NCI-H82 treated with DMSO at 0.1 percent for 48 hours (cell line): ENCODE measurements at regions not wholly inside any gene's neighbourhood (a gene's known extent, or its start where the extent isn't known, plus 50 kb on each side); places are given as distances from the start of the nearest gene placed in this dataset.

ENCODE experiments used
- DNase-seq: peaks from one replicate; lab custom pipeline; 2025; ENCODE audit not compliant: unreplicated experiment; lab: John Stamatoyannopoulos, UW

DNA sequence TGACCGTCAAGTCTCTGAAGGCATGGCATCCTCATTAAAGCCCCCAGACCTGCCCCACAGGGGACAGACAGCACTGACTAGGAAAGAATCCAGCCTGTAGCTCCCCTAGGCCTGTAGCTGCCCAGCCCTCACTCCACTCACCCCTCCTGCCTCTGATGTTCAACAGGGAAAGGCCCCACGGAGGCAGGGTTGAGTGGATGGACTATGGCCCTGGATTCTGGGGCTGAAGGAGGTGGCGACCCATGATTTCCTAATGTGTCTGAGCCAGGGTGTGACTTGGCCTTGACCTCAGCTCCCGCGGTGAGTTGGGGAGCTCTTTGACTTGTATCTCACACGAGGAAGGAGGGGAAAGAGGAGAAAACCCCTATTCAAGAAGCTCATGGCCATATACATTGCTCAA is 238.5 kb upstream of the CSF3R start:
- DNase-seq, result no peak

DNA sequence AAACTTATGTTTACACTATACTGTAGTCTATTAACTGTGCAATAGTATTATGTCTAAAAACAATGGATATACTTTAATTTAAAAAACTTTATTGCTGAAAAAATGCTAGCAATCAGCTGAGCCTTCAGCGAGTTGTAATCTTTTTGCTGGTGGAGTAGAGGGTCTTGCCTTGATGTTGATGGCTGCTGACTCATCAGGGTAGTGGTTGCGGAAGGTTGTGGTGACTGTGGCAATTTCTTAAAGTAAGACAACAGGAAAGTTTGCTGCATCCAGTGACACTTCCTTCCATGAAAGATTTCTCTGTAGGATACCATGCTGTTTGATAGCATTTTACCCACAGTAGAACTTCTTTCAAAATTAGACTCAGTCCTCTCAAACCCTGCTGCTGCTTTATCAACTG is 234.7 kb upstream of the CSF3R start:
- no peak for DNase-seq

DNA sequence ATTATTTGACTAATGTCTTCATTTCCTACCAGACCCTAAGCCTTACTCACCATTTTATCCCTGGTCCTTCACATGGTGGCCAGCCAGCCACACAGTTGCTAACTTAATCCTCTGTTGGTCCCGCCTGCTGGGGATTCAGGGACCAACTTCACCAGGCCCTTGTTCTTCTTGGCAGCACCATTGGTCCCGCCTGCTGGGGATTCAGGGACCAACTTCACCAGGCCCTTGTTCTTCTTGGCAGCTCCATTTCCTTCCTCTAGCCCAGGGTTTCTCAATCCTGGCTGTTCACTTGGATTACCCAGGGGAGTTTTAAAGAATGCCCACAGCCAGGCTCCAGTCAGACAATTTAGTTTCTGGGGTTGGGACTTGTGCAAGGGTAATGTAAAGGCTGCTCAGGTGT is 233.1 kb upstream of the CSF3R start:
- no peak for DNase-seq

DNA sequence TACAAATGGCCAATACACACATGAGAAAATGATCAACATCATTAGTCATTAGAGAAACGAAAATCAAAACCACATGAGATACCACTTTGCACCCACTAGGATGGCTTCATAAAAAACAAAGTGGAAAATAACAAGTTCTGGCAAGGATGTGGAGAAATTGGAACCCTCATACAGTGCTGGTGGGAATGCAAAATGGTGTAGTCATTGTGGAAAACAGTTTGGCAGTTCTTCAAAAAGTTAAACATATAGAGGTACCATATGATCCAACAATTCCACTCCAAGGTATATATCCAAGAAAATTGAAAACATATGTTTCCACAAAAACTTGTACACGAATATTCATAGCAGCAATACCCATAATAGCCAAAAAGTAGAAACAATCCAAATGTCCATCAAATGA is 231.6 kb upstream of the CSF3R start:
- DNase-seq, result no peak

DNA sequence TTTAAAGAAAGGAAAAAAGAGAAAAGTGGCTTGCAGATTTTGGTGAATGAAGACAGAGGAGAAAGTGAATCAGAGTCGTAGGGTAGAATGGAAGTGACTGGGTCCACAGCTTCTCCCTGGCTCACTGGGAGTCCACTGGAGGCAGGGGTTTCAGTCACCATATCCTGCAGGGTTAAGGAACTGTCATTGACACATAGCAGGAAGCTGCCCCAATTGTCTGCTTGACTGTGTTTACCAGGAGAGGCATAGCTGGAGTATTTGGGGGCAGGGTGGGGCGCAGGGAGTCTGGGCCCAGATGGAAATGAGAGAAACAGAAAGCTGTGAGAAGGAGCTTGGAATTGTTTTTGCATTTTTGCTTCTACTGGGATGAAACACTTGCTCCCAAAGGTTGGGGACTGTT is 228.8 kb upstream of the CSF3R start:
- DNase-seq, result no peak

DNA sequence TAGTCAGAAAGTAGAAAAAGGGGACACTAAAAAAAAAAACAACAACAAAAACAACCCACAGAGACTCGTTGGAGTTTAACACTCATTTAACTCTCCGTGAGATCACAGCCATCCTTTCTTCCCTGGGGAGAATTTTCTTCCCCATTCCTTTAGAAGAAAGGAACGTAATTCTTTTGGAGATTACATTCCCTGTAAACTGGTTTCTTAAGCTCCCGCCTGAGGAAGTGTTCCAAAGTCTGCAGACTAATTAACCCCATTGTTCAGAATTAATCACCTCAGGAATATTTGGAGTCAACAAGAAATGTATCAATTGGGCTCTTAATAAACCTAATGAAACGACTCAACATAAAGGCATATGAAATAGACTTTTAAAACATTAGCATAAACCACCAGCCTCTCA is 228.2 kb upstream of the CSF3R start:
- peak; percentile 82 for DNase-seq

DNA sequence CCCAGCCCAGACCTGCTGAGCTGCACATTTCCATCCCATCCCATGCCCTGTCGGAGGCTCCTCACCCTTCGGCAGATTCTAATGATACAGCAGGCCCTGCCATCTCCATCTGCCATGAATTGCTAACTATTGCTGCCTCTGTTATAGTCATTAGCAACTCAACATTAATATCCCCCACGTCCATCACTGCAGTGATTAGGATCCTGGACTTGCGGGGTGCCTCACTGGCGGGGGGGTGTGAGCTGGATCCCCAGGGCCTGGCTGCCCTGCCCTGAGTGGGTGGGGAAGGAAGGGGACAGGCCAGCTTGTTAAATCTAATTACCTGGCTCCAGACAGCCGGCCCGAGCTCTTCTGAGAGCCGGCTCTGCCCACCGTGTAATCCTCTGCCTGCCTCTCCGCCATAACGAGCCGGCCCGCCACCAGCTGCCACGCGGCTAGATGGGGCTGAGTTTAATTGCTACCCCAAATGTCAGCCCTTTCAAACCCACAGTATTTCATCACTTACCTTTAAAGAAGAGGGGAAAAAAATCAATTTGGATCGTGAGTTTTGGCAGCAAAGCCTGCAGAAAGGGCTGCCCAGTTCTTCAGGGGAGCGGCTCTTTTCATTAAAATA is 227.3 kb upstream of the CSF3R start:
- peak; percentile 94 for DNase-seq

DNA sequence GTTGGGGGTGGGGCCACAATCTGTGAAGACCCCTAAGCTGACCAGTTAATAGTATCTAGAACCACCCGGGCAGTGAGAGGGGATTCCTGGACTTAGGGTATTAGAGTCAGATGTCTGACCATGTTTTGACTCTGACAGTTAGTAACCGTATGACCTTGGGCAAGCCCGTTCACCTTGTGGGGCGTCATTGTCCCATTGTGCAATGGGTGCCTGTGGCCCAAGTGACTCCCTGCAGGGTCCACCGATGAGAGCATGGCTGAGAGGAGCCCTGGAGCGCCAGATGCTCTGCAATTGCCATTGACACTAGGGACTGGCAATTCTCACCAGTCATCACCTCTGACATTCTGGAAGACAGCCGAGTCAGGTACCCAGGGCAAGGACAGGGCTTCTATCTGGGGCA is 225.9 kb upstream of the CSF3R start:
- DNase-seq, result no peak

DNA sequence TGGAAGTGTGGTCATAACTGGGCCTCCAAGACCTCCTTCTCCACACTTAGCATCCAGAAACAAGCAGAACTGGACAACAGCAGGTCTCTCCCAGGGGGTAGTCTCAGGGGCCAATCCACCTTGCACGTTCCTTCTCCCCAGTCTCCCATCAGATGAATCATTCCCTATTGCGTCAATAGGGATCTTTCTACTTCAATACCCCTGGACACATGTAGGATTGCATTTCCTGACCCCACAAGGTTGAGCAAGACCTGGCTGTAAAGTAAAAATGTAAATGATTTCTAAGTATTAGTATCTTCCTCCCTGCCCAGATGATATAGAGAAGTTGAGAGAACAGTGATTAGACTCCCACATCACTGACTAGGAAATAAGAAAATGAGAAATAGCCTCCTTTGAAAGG is 224.5 kb upstream of the CSF3R start:
- DNase-seq, result no peak

DNA sequence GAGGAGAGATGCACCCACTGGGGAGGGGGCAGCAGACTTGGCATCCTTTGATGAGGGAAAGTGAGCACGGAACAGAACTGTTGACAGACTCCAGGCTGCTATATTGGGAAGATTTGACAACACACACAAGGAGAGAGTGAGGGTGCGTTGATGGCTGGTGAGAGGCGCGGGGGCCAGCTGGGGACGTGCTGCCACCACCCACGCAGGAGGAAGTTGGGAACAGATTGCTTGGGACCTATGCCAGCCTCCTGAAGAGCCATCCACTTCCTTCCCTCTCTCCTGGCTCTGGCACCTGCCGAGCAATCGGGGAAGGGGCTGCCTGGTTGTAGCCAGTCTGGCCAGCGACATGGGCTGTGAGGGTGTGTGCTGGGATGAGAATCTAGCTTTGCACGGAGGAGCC is 223.7 kb upstream of the CSF3R start:
- DNase-seq, result no peak

DNA sequence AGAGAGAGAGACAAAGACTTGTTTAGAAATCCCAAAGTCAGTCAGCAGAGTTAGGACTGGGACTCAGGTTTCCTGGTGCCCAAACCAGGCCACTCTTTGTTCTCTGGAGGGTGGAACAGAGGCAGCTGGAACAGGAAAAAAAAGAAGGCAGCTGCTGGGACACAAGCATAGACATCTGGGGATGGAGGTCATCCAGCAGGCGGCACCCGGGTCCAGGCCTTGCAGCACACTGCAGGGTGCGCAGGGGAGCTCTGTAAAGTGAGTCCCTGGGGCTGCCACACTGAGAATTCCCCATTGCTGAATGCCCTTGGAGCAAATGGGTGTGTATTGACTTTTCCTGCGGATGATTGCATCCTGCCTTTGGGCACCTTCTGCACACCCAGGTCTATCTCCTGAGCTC is 222.9 kb upstream of the CSF3R start:
- no peak for DNase-seq

DNA sequence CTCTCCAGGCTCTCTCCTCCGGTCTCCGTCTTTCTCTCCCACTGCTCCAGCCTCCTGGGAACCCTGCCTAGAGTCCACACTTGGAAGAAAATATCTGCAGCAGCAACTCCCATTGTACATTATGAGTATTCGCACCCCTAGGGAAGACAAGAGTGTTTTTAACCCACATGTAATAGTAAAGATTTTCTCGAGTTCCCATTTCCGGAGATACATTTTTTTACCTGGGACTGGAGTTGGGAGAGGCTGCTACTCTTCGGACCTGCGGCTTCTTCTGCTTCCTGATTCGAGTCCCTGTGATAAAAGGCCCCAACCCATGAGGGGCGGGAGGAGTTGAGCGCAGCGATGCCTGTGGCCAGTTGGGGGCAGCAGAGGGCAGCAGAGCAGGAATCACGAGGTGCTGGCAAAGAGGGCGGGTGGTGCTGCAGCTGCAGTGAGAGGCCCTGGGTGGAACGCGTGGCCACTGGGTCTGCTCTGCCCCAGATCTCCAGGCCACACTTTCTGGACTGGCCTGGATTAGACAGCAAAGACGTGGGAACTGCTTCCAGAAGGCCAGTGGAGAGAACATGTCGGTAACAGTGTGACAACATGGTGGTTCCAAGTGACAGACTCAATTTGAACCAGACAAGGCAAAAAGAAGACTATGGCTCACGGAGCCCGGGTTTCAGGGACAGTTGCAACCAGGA is 221.0 kb upstream of the CSF3R start:
- peak; percentile 87 for DNase-seq

DNA sequence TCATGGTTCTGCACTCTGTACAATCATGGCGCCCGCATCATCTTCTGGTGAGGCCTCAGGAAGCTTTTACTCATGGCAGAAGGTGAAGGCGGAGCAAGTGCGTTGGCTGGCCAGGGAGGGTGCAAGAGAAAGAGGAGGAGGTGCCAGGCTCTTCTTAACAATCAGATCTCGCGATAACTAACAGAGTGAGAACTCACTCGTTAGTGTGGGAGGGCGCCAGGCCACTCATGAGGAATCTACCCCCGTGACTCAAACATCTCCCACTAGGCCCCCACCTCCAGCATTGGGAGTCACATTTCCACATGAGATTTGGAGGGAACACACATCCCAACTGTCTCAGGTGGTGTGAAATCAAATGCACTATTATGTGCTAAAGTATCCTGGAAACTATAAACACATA is 220.2 kb upstream of the CSF3R start:
- DNase-seq, result no peak

DNA sequence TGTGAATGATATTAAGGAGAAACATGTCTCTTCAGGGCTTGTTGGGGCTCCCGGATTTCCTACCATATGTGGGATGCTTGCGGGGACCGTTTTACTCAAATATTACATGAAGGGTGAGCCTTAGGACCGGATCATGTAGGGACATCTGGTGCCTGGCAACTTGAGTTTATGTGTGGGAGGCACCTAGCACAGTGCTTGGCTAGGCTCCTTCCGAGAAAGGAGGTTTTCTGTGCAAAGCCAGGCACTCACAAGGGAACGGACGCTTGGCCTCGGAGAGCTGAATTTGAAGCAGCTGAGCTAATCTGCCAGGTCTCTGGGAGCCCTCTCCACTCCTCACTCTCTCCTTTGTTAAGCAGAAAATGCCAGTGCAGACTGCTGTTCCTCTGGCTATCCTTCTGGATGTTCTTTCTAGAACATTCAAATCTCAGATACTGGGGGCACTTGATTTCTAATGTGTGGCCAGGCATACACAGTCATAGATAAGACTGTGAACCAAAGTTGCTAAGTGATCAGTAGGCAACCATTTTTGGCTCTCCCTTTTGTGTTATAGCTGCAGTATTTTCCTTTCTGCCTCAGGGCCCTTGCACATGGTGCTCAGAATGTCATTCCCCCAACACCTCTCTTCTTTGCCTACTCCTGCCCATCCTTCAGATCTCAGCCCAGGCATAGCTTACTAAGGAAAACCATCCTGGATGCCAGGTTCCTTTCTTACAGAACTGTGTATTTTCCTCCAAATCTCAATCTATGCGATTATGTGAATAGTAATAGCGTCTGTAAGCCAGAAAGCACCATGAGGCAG is 216.6 kb upstream of the CSF3R start:
- no peak for DNase-seq

DNA sequence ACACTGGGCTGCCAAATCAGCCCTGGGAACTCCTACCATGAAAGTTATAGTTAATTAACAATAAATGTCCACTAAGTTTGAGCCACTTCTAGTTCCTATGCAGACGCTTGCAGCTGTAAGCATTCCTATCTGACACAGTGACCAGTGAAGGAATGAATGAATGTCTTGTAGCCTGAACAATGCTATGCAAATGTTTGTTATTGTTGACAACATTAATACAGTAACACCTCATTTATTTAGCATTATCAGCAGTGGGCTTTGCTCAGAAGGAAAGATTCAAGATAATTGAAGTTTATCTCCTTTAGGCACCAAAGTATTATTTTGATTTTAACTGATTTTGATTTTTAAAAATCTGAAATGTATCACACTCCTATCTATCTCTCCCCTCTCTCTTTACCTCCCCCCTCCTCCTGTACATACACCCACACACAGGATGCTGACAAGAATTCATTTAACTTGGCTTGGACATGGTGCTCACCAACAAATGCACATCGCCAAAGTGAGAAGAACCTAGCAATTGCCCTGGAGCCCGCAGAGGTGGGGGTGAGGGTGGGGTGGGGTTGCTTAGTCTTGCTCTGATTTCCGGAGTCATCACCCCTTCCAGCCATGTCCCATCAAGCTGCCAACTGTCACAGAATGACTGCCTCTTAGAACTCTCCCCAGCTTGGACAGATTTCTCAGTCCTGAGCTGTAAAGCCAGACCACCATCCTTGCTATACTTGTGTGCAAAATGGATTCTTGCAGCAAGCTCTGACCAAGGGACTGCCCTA is 215.3 kb upstream of the CSF3R start:
- no peak for DNase-seq

DNA sequence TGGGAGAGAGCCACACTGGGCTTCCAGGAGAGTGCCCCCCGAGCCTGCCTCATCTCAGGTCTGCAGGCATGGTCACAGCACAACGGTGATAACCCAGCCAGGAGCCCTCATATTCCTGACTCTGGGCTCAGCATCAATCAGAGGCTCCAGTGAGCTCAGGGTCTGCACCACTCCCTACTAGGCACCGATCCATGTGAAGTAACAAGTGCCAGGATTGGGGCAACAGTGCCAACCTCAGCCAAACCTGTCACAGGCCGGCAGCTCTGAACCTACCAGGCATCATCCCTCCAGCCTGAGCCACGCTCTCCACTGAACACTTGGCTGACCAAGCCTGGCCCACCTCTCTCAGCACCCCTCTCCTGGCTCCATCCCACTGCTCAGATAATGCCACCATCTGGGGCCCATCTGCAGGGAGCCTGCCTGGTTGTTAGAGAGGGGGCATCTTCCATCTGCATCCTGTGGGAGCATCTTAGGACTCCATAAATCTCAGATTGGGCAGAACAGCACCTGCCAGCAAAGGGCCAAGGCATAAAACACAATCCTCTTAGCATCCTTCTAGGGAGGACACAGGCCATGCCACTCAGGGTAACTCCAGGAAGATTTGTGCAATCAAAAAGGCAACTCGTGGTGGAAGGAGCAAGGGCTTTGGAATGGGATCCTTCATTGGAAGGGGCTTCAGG is 213.7 kb upstream of the CSF3R start:
- DNase-seq, result peak; percentile 81

DNA sequence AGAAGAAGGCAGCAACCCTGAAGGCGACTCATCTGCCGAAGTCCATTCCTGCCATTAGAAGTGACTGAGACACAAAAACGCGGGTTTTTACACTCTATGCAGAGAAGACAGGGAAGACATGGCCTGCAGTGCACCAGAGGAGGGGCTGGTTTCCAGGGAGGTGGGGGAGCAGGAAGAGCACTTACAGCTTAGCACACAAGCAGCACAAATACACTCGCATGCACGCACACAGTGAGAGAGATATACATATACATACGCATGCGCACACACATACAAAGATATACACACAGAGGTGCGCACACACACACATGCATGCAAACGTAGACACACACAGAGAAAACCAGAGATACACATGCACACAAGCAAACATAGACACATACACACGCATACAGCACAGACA is 210.9 kb upstream of the CSF3R start:
- no peak for DNase-seq

DNA sequence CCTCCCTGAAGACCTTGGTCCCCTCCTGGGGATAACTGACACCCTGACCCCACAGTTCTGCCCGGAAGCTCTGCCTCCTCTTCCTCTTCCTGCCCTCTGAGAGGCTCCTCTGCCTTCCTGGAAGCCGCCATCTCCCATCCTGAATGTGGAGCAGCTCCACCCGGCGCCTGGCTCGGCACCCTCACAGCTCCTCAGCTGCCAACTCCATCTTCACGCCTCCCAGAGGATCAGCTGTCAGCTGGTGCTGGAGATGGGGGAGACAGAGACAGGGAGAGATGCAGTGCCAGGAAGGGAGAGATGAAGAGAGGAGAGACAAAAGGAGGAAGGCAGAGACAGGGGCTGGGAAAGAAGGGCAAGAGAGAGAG is 210.4 kb upstream of the CSF3R start:
- DNase-seq, result no peak

DNA sequence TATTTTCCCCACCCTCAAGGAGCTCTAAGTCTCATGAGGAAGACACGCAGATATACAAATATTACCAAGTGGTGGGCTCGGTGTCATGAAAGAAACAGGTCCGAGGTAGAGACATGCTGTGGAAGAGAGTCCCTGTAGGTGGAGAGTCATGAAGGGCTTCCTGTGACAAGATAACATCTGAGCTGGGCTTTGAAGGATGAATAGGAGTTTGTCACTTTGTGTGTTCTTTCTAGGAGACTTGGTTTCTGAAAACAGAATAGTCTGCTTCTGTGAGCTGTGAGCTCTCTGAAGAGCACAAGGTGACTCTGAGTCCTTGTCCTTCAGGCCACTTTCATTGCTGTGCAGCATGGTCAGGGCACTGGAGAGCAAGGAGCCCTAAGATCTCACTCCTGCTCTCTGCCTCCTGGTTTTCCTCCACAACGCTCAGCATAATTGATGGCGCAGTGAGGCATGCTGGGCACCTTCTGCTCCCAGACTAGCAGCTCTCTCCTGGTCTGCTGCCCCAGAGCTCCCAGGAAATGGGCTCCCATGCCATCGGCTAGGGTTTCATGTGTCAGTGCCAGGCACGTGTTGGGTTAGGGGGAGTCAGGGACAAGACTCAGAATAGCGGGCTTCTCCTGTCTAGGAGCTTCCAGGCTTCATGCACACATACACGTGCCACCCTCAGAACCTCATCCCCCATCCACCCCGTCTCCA is 209.9 kb upstream of the CSF3R start:
- DNase-seq, result no peak

DNA sequence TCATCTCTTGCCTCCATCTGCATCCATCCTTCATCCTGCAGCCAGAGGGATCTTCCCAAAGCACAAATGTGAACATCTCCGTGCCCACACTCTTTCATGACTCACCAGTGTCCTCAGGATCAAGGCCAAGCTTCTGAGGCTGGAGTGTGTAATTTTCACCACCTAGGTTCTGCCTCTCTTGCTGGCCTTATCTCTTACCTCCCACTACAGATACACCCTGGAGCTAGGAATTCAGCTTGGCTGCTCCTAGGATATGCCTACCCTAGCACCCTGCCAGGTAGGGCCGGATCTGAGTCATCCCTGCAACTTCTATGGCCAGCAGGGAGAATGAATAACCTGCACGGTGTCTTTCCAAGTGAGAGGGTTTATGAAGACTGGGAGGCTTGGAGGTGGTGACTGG is 208.7 kb upstream of the CSF3R start:
- no peak for DNase-seq

DNA sequence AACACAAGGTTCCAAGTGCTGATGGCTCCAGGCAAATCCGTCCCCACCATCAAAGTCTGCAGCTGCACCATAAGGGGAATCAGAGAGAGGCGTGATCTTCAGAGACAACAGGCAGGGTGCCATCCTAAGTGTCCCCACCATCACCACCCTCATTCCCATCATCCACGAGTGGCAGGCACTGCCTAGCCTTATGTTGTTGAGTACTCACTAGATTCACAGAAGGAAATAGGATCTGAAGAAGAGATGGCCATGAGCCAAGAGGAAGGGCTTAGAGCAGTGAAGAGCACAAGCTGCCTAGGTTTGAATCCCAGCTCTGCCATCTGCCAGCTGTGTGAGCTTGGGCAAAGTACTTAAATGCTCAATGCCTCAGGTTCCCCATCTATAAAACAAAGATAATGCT is 207.3 kb upstream of the CSF3R start:
- peak; percentile 90 for DNase-seq
